Activated gamma-delta T cell treated with anti-CD3 and anti-CD28 coated beads, Interleukin-2, amount 50 U/mL, for 16 hours (primary cell): ENCODE measurements at regions not wholly inside any gene's neighbourhood (a gene's known extent, or its start where the extent isn't known, plus 50 kb on each side); places are given as distances from the start of the nearest gene placed in this dataset.
"Not testable (repeated sequence)": the region's sequence is repeated elsewhere in the genome, so short reads cannot be mapped to it uniquely, and the experiment has no call there.

ENCODE experiments used
- DNase-seq: peaks from one replicate; pipeline ENCODE4 v3.0.0-alpha.2; 2020; ENCODE audit warnings: low read depth

- DNase-seq: no peak
Measured at GRCh38 chr9:88280816-88281382, 107.3 kb upstream of the SPIN1 start.

- DNase-seq: no peak
Measured at GRCh38 chr9:88278036-88278435, 110.2 kb upstream of the SPIN1 start.

- no peak for DNase-seq
Measured at GRCh38 chr9:88274078-88274477, 114.2 kb upstream of the SPIN1 start.

- DNase-seq: no peak
Measured at GRCh38 chr9:88272986-88273385, 115.3 kb upstream of the SPIN1 start.

- DNase-seq: no peak
Measured at GRCh38 chr9:88270413-88270812, 117.8 kb upstream of the SPIN1 start.

- no peak for DNase-seq
Measured at GRCh38 chr9:88268886-88269285, 119.4 kb upstream of the SPIN1 start.

- no peak for DNase-seq
Measured at GRCh38 chr9:88267283-88267682, 121.0 kb upstream of the SPIN1 start.

GRCh38 chr9:88266416-88266815, 121.8 kb upstream of the SPIN1 start:
- DNase-seq: no peak

- no peak for DNase-seq
Measured at GRCh38 chr9:88259001-88259400, 120.7 kb upstream of the SPATA31C2 start.

GRCh38 chr9:88258601-88259000, 120.3 kb upstream of the SPATA31C2 start:
- DNase-seq: no peak

GRCh38 chr9:88258024-88258423, 119.7 kb upstream of the SPATA31C2 start:
- no peak for DNase-seq

- no peak for DNase-seq
Measured at GRCh38 chr9:88256216-88256615, 117.9 kb upstream of the SPATA31C2 start.

- DNase-seq: not testable (repeated sequence)
Measured at GRCh38 chr9:88255806-88256205, 117.5 kb upstream of the SPATA31C2 start.

GRCh38 chr9:88251903-88252302, 113.6 kb upstream of the SPATA31C2 start:
- DNase-seq: no peak

- DNase-seq: no peak
Measured at GRCh38 chr9:88243736-88244135, 105.5 kb upstream of the SPATA31C2 start.

- DNase-seq: no peak
Measured at GRCh38 chr9:88242879-88243278, 104.6 kb upstream of the SPATA31C2 start.

- no peak for DNase-seq
Measured at GRCh38 chr9:88237991-88238571, 99.8 kb upstream of the SPATA31C2 start.

GRCh38 chr9:88237479-88237961, 99.2 kb upstream of the SPATA31C2 start:
- no peak for DNase-seq

- DNase-seq: no peak
Measured at GRCh38 chr9:88236511-88237478, 98.5 kb upstream of the SPATA31C2 start.

GRCh38 chr9:88235615-88236014, 97.3 kb upstream of the SPATA31C2 start:
- no peak for DNase-seq

- DNase-seq: no peak
Measured at GRCh38 chr9:88234114-88234513, 95.8 kb upstream of the SPATA31C2 start.

GRCh38 chr9:88233091-88233490, 94.8 kb upstream of the SPATA31C2 start:
- no peak for DNase-seq

- no peak for DNase-seq
Measured at GRCh38 chr9:88230612-88231011, 92.3 kb upstream of the SPATA31C2 start.
